Body of pancreas (tissue), 4 donors: ENCODE measurements at regions not wholly inside any gene's neighbourhood (a gene's known extent, or its start where the extent isn't known, plus 50 kb on each side); places are given as distances from the start of the nearest gene placed in this dataset.

ENCODE experiments used
- ATAC-seq: fragments of 150-250 bp; one replicate; pipeline ENCODE4 v1.9.1; 2016
- DNase-seq, 4 donors: peaks; one replicate each; pipeline ENCODE4 v3.0.0-alpha.2; 2019
- H3K27ac ChIP-seq, 4 donors: fragments of 200-600 bp; sonication (generic); 1 replicate in 3 of 4; 2 replicates in 1 of 4; pipeline versions ENCODE4 v1.5.1 to v1.6.1; 2016 to 2019; ENCODE audit warnings: mild to moderate bottlenecking in 1 of 4, mixed read lengths in 1 of 4, moderate library complexity in 1 of 4
- H3K27me3 ChIP-seq, 2 donors: fragments of 200-600 bp; sonication (generic); one replicate each; pipeline ENCODE4 v1.6.0; 2016; ENCODE audit warnings: mild to moderate bottlenecking in 1 of 2
- H3K36me3 ChIP-seq, 2 donors: fragments of 200-600 bp; sonication (generic); replicated peaks in 1 of 2; 2 replicates each; pipeline ENCODE4 v1.5.1; 2016; ENCODE audit warnings: low read depth in 2 of 2; ENCODE audit not compliant: insufficient read depth in 1 of 2
- H3K4me1 ChIP-seq: fragments of 200-600 bp; sonication (generic); one replicate; pipeline ENCODE4 v1.6.0; 2016
- H3K4me3 ChIP-seq, 2 donors: fragments of 200-600 bp; sonication (generic); 1 replicate in 1 of 2; 2 replicates in 1 of 2; pipeline ENCODE4 v1.5.1; 2016 to 2019
- H3K9me3 ChIP-seq, 3 donors: fragments of 200-600 bp; sonication (generic); 1 replicate in 2 of 3; 2 replicates in 1 of 3; pipeline ENCODE4 v1.5.1; 2016
- CTCF ChIP-seq, 7 experiments: fragments of 450-650 bp in 4 of 7; fragments of 200-600 bp in 3 of 7; sonication (generic) in 3 of 7; IDR thresholded peaks; one replicate each; pipeline ENCODE4 v1.5.1; 2016 to 2019; ENCODE audit warnings: antibody characterized with exemption in 7 of 7
- POLR2A ChIP-seq, 3 donors: fragments of 450-650 bp; IDR thresholded peaks; one replicate each; pipeline ENCODE4 v1.6.1; 2016; ENCODE audit warnings: antibody characterized with exemption in 3 of 3, mild to moderate bottlenecking in 2 of 3
- WGBS, 2 donors: methylation state at CpG; one replicate each; pipeline ENCODE4 v1.1.5; 2017; 5-methylcytosine and 5-hydroxymethylcytosine counted together
- intact Hi-C: fragments of 100-400 bp; cut with DNase I; formaldehyde crosslinking; loops from one replicate; pipeline ENCODE4 v1.15.1; 2023

DNA sequence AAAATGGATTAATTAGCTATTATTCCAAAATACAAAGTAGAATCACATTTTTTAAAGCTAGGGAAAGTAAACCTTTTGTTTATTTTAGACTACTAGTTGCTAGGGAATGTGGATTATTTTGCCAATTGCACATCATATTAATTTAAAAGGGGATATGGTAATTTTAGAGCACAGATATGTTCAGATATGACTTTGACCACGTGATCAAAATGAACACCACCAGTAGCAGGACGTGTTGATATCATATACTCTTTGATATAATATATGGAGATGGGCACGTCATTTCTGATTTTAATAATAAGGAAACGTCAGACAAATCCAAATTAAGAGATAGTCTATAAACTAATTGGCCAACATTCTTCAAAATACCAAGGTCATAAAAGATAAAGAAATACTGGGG lies 1188.3 kb upstream of the CNTN5 start:
- Histone ChIP-seq H3K36me3 (no peaks in the 10 kb centered on the region), H3K27me3 (no peaks in the 10 kb centered on the region), H3K4me3 (no peak overlapping the region), H3K9me3 (no peaks in the 10 kb centered on the region), H3K27ac (no peak overlapping the region), H3K4me1 (no peaks in the 10 kb centered on the region)
- ATAC-seq = no peak
- 26 to 45% methylated on average over 4 of the region's 4 CpGs for WGBS, 2 donors
- no peak for TF ChIP-seq POLR2A (IDR thresholded peaks at IDR 0.05)
- intact Hi-C loops = no loop called here
- no peak for DNase-seq

- no peaks in the 10 kb centered on the region for H3K27me3 ChIP-seq
- TF ChIP-seq CTCF (IDR thresholded peaks at IDR 0.05) (no peak), POLR2A (IDR thresholded peaks at IDR 0.05) (no peak)
- H3K4me1 ChIP-seq = no peaks in the 10 kb centered on the region
- 61 to 63% methylated on average over 2 of the region's 2 CpGs for WGBS, 2 donors
- H3K4me3 ChIP-seq = no peak overlapping the region
- H3K9me3 ChIP-seq = no peaks in the 10 kb centered on the region
- intact Hi-C loops = no loop called here
- DNase-seq = no peak
- ATAC-seq = no peak
- no peak overlapping the region for H3K27ac ChIP-seq
- H3K36me3 ChIP-seq = no peaks in the 10 kb centered on the region
Observed at GRCh38 chr11:97833412-97833811, 1187.3 kb upstream of the CNTN5 start.

DNA sequence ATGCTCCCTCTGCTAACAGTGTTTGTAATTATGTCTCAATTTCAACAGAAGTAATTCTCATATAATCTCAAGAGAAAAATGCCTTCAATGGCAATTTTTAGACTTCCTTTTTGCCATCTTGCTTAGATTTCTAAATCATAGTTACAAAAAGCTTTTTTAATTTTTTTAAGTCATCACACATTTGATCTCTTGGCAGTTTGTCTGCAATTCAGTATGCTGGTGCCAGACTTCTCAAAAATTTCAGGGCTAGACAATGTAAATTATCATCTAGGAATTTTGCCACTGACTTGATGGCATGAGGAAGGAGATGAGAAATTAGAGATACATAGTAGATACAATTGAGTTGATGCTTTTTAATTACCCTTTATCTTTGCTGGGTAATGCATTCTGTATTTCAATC lies 1176.7 kb upstream of the CNTN5 start:
- DNase-seq = no peak
- H3K27me3 ChIP-seq = no peaks in the 10 kb centered on the region
- H3K4me1 ChIP-seq = no peaks in the 10 kb centered on the region
- intact Hi-C loops = no loop called here
- TF ChIP-seq POLR2A (IDR thresholded peaks at IDR 0.05) = no peak
- TF ChIP-seq CTCF (IDR thresholded peaks at IDR 0.05) = no peak
- no peak overlapping the region for H3K4me3 ChIP-seq
- H3K27ac ChIP-seq = no peak overlapping the region
- ATAC-seq = no peak
- H3K36me3 ChIP-seq = no peaks in the 10 kb centered on the region
- H3K9me3 ChIP-seq = no peaks in the 10 kb centered on the region

GRCh38 chr11:97847730-97848129 lies 1173.0 kb upstream of the CNTN5 start:
- Histone ChIP-seq H3K27me3 (no peaks in the 10 kb centered on the region), H3K4me3 (no peak overlapping the region), H3K4me1 (no peaks in the 10 kb centered on the region), H3K9me3 (no peaks in the 10 kb centered on the region), H3K27ac (no peak overlapping the region), H3K36me3 (no peaks in the 10 kb centered on the region)
- DNase-seq (no peak), ATAC-seq (no peak)
- intact Hi-C loops = no loop called here
- TF ChIP-seq CTCF (IDR thresholded peaks at IDR 0.05) (no peak), POLR2A (IDR thresholded peaks at IDR 0.05) (no peak)
- 56 to 68% methylated on average over 1 of the region's 1 CpG for WGBS, 2 donors

DNA sequence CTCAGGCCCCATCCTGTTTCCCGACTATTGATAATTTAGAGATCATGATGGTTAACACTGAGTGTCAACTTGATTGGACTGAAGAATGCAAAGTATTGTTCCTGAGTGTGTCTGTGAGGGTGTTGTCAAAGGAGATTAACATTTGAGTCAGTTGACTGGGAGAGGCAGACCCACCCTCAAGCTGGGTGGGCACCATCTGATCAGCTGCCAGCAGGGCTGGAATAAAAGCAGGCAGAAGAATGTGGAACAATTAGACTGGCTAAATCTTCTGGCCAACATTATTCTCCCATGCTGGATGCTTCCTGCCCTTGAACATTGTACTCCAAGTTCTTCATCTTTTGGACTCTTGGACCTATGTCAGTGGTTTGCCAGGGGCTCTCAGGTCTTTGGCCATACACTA lies 1170.0 kb upstream of the CNTN5 start:
- intact Hi-C loops = no loop called here
- Histone ChIP-seq H3K4me3 (no peak overlapping the region), H3K27ac (no peak overlapping the region), H3K9me3 (no peaks in the 10 kb centered on the region), H3K36me3 (no peaks in the 10 kb centered on the region), H3K27me3 (no peaks in the 10 kb centered on the region), H3K4me1 (no peaks in the 10 kb centered on the region)
- whole genome bisulfite sequencing, 2 donors = 21 to 42% methylated on average over 1 of the region's 1 CpG
- no peak for ATAC-seq
- TF ChIP-seq CTCF (IDR thresholded peaks at IDR 0.05) = no peak
- TF ChIP-seq POLR2A (IDR thresholded peaks at IDR 0.05) = no peak
- DNase-seq = no peak
